Activated CD4-positive, alpha-beta T cell treated with anti-CD3 and anti-CD28 coated beads, Interleukin-2, amount 50 U/mL, for 24 hours (primary cell): ENCODE measurements at regions not wholly inside any gene's neighbourhood (a gene's known extent, or its start where the extent isn't known, plus 50 kb on each side); places are given as distances from the start of the nearest gene placed in this dataset.
"Not testable (repeated sequence)": the region's sequence is repeated elsewhere in the genome, so short reads cannot be mapped to it uniquely, and the experiment has no call there.

Experiments used
- DNase-seq, 2 donors: peaks; one replicate each; pipeline ENCODE4 v3.0.0-alpha.2; 2020; ENCODE audit warnings: low read depth in 1 of 2, low spot score in 1 of 2

DNA sequence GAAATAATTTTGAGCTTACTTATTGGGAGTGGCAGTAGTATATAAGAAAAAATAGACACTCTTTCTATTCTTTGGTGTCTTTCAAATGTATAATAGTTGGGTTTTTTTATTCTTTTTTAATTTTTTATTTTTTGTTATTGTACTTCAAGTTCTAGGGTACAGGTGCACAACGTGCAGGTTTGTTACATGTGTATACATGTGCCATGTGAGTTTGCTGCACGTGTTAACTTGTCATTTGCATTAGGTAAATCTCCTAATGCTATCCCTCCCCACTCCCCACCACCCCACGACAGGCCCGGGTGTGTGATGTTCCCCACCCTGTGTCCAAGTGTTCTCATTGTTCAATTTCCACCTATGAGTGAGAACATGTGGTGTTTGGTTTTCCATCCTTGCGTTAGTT, 1552.4 kb upstream of the B3GALT2 start:
- not testable (repeated sequence) for DNase-seq

GRCh38 chr1:194734970-194735369, 1548.6 kb upstream of the B3GALT2 start:
- no peak for DNase-seq

GRCh38 chr1:194731025-194731424, 1544.6 kb upstream of the B3GALT2 start:
- DNase-seq = no peak

DNA sequence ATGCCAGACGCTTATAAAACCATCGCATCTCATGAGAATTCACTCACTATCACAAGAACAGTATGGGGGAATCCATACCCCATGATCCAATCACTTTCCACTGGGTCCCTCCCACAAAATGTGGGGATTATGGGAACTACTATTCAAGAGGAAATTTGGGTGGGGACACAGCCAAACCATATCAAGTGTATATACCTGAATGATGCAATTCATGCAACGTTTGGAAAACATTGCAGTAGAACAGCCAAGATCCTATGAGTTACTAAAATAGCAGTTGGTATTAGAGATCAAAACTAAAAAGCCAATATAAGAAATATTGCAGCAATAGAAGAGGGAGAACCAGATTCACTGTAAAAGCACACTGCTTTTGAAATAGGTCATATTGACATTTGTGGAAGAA, 1543.9 kb upstream of the B3GALT2 start:
- DNase-seq = no peak

GRCh38 chr1:194723067-194723466, 1536.7 kb upstream of the B3GALT2 start:
- no peak for DNase-seq

DNA sequence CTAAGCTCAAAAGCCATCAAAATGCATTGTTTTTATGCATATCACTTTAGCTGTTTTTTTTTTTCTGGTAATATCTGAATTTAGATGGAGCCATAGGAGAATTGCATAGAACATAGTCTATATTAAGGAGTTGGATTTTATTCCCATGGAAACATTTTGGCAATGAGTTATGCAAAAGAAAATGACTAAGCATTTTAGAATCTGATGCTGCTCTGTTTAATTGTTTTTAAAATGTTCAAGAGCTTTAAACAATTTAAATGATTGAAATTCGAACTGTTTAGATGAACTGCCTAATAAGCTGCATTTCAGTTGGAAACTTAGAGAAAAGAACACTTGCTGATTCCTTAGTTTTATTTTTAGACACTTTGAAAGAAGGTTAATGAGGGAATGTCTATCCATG, 1531.5 kb upstream of the B3GALT2 start:
- no peak for DNase-seq

- no peak for DNase-seq
Observed at GRCh38 chr1:194717334-194717733, 1530.9 kb upstream of the B3GALT2 start.

DNA sequence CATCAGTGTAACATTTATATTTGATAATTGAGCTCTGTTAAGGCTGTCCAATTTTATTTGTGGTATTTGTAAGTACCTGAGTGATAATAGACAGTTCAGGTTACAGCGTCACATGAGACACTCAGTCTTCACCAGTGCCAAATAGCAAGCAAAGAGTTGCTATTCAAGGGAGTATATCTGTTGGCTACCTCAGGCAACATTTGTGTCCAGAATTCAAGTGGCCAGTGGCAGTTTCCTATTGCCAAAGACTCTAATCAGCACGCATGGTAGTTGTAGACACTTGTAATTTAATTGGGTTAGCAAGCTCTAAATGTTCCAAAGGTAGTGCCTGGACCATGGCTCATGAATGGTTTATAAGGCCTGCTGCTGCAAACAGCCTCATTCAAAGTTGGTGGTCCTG, 1524.3 kb upstream of the B3GALT2 start:
- DNase-seq = no peak

- no peak for DNase-seq
Observed at GRCh38 chr1:194709439-194709838, 1523.0 kb upstream of the B3GALT2 start.

- no peak for DNase-seq
Observed at GRCh38 chr1:194707074-194707473, 1520.7 kb upstream of the B3GALT2 start.

- no peak for DNase-seq
Observed at GRCh38 chr1:194705123-194705854, 1518.9 kb upstream of the B3GALT2 start.

DNA sequence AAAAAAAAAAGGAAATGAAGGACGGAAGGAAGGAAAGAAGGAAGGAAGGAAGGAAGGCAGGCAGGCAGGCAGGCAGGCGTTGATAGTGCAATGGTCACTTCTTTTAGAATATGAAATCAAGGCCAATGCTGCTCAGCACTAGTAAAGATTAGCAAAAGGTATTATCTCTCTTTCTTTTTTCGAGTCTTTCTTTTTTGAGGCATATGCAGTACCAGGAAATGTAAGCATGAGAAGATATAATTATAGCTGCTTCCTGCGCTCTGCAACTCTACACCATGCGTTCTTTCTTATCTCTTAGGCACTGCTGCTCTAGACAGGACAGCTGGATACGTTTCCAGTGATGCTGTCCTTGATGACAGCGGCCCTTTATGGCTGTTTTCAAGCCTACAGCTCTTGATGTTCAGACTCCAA, 1512.5 kb upstream of the B3GALT2 start:
- no peak for DNase-seq

GRCh38 chr1:194693244-194693643, 1506.8 kb upstream of the B3GALT2 start:
- no peak for DNase-seq

DNA sequence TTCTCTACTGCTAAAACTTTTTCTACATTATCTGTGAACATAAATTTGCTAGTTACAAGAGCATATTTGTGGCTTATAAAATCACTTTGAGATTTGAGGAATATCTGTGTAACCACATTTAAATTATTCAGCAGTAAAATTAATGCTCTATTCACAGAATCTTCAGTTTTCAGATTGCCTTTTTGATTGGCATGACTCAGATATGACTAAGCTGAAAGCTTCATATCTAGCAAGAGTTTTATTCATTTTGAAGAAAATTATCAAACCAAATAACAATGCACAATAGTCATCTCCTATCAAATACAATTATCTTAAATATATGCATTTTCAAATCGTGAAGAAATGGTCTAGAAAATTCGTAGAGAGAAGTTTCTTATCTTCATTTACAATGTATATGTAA, 1498.2 kb upstream of the B3GALT2 start:
- no peak for DNase-seq

- DNase-seq = no peak
Observed at GRCh38 chr1:194658090-194658439, 1471.7 kb upstream of the B3GALT2 start.

- no peak for DNase-seq
Observed at GRCh38 chr1:194654956-194655355, 1468.5 kb upstream of the B3GALT2 start.

DNA sequence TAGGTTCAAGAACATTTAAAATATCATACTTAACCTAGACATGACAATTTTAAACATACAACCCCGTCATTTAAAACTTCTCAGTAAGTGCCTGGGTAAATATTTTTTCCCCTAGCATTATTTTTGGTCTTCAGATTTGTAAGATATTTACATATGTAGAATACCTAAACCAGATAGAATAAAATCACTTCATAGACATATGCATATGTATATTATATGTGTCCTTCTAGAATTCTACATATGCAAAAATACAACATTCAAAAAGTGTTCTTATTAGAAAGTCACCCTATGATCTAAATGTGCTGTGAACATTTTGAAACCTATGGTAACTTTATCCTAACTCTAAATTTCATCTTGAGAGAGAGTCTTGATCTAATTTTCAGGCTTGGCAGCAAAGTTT, 1467.0 kb upstream of the B3GALT2 start:
- no peak for DNase-seq

- DNase-seq = no peak
Observed at GRCh38 chr1:194647118-194647517, 1460.7 kb upstream of the B3GALT2 start.

GRCh38 chr1:194644528-194644927, 1458.1 kb upstream of the B3GALT2 start:
- no peak for DNase-seq

GRCh38 chr1:194640322-194640721, 1453.9 kb upstream of the B3GALT2 start:
- no peak for DNase-seq

DNA sequence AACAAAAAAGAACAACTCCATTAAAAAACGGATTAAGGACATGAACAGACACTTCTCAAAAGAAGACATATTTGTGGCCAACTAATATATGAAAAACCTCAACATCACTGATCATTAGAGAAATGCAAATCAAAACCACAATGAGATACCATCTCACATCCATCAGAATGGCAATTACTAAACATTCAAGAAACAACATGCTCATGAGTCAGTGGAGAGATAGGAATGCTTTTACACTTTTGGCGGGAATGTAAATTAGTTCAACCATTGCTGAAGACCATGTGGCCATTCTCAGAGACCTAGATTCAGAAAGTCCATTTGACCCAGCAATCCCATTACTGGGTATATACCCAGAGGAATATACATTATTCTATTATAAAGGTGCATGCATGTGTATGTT, 1442.6 kb upstream of the B3GALT2 start:
- no peak for DNase-seq

GRCh38 chr1:194624833-194625232, 1438.4 kb upstream of the B3GALT2 start:
- DNase-seq = no peak

GRCh38 chr1:194618101-194618500, 1431.7 kb upstream of the B3GALT2 start:
- no peak for DNase-seq

DNA sequence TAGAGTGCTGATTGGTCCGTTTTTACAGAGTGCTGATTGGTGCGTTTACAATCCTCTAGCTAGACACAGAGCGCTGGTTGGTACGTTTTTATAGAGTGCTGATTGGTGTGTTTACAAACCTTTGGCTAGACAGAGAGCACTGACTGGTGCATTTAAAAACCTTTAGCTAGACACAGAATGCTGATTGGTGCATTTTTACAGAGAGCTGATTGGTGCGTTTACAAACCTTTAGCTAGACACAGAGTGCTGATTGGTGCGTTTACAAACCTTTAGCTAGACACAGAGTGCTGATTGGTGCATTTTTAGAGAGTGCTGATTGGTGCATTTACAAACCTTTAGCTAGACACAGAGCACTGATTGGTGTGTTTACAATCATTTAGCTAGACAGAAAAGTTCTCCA, 1430.9 kb upstream of the B3GALT2 start:
- DNase-seq = not testable (repeated sequence)
